IPS DF 4.7 (cell line): ENCODE measurements at regions not wholly inside any gene's neighbourhood (a gene's known extent, or its start where the extent isn't known, plus 50 kb on each side); places are given as distances from the start of the nearest gene placed in this dataset.
"Not testable (repeated sequence)": the region's sequence is repeated elsewhere in the genome, so short reads cannot be mapped to it uniquely, and the experiment has no call there.

Experiments
- DNase-seq: peaks from one replicate; pipeline ENCODE4 v3.0.0-alpha.2; 2013; ENCODE audit warnings: low spot score; ENCODE audit errors: extremely low read depth

DNA sequence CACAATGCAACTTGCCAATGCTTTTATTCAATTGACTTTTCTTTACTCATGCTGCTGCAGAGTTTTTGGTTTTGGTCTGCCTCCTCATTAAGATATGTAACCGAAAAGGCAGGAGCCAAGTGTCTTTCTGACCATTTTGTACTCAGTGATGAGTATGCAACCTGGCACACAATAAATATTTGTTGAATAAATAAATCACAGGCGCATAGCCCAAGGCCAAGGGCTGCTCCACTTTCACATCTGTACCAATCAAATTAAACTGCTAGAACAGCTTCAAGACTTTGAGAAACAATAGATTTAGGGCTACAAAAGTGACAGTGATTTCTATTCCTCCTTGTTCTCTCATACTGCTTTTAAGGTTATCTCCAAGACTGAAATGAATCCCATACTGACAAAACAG, 828.2 kb downstream of the RNF144A start:
- DNase-seq: no peak

DNA sequence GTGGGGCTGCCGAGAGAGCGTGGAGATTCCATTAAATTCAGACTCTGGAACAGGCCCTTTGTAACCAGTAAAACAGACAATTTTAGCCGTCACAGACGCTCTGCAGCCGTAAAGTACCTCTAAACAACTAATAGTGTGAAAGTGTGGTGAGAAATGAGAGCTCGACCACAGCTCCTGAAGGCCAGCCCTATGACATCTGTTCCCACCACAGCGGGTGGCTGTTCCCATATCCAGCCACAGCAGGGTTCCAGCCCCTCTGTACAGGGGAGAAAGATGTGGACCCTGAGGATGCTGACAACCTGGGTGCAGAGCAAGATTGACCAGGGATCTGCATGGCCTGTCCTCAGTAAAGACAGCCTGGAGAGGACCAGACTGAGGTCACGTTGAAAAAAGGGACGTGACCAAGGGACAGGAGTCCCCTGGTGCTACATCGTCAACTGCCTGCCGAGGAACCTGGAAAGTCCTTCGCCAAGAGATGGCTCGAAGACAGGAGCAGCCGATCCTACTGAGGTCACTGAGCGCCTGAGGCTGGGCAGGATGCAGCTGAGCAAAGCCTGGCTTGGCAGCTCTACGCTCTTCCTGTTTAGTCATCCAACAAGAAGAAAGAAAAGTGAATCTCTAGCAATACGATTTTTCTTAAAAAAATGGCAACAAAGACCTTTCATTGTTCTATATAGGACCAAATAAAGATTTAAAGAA, 831.7 kb downstream of the RNF144A start:
- no peak for DNase-seq

DNA sequence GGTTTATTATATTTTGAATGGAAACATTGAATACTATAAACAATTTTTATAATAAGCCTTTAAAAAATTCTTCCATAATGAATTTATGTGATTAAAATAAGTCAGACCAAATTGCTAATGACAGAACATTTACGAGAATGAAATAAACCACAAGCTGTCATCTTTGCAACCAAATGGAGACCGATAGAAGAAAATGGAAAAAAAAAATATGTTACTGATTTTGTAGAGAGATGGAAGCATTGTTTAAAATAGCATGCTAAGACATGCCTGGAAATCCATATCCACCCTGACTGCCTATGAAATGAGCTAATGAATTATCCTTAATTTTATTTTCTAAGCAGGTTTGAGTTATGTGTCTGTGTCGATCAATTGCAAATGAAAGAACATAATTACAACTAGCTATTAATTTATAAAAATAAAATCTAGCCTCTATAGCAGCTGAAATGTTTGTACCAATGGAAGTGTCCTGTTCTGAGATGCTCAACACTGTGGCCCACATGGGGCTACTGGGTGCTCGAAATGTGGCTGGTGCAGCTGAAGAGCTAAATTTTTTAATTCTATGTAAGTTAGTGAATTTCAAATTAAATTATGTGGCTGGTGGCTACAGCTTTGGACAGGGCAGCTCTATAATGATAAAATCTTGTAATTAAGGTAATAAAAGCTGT, 832.8 kb downstream of the RNF144A start:
- no peak for DNase-seq

DNA sequence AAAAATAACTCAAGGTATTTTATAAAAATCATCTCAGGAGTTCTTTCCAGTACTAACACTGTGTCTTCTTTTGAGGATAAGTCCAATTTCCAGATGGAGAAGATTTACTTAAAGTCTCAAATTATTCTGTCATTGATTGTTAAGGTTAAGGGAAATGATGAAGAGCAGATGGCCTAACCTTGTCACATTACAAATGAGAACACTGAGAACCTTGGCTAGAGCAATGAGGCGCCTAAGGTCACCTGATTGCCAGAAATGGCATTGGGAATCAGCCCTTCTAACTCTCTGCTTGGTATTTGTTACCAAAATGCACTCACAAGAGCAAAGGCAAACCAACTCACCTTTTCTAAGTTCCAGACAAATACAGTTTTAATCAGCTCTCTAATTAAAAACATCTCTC, 835.1 kb downstream of the RNF144A start:
- DNase-seq: no peak

DNA sequence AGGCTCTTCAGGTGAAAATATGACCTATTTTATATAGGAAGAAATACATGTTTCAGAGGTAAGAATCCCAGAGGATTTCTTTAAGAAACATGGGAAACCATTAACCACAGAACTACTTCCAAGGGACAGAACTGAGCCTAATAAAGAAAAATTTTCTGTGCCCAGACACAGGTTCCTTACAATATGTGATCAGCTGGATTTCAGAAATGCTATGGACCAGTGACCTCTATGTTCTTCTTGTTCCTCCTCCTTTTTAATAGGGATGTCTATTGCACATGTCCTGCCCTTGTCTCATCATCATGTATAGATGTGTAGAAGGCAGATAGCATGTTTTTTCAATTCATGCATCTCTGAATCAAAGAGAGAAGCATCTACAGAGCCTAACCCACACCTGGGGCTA, 836.6 kb downstream of the RNF144A start:
- no peak for DNase-seq

DNA sequence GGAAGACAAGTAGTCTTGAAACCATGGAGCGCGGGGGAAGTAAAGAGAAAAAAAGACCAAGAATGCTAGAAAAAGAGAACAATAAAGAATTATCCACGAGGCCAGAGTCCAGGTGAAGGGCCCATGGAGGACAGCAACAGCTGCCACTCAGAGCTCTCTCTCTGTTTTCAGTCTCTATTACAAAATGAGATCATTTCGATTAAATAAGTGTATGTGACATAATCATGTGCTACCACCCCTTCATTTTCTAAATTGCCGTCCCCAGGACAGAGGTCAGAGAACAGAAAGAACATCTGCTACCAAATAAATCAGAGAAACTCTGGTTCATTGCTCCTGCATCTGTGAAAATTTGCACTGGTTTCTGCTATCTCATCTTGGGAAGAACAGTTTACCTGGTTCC, 838.7 kb downstream of the RNF144A start:
- no peak for DNase-seq

DNA sequence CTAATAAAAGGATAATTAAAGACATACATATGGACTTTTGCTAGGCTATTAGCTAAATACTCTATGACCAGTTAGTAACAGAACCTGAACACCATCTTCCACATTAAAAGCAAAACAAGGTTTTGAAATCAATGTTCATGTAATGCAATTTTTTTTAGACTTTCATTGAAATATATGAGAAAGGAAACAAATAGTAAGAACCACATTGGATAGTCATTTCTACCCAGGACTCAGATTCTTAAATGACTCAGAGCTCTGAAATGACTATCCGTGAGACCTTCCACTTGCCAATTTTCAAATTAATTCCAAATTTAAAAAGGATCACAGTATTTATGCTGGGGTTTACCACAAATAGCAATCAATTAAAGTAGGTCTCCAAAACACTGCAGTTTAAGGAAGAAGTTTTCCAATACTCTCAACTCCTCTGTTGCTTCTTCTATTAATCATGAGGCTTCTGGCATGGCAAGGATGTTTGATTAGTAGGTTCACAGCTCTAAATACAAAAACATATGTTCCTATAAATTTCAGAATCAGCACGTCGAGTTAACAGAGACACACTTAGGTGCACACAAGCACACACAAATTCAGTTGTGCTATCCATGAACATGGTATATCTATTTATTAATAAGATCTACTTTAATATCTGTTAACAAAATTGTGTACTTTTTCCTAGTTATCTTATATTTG, 841.0 kb downstream of the RNF144A start:
- DNase-seq: no peak

DNA sequence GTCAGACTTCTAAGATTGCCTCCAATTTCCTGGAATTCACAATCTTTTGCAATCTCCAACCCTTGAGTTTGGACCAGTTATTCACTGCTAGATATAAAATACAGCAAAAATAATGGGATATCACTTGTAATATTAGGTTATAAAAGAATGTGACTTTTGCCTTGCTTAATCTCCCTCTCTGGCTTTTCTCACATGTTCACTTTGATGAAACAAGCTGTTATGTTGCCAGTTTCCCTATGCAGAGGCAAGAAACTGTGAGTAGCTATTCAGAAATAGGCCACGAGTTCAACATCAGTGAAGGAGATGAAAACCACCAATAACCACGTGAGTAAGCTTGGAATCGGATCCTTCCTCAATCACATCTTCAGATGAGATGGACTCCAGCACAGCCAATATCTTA, 842.7 kb downstream of the RNF144A start:
- no peak for DNase-seq

DNA sequence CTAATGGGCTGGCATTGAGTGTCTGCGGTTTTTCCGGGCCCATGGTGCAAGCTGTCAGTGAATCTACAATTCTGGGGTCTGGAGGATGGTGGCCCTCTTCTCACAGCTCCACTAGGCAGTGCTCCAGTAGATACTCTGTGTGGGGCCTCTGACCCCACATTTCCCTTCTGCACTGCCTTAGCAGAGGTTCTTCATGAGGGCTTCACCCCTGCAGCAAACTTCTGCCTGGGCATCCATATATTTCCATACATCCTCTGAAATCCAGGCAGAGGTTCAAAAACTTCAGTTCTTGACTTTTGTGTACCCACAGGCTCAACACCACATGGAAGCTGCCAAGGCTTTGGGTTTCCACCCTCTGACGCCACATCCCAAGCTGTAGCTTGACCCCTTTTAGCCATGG, 846.2 kb downstream of the RNF144A start:
- not testable (repeated sequence) for DNase-seq

DNA sequence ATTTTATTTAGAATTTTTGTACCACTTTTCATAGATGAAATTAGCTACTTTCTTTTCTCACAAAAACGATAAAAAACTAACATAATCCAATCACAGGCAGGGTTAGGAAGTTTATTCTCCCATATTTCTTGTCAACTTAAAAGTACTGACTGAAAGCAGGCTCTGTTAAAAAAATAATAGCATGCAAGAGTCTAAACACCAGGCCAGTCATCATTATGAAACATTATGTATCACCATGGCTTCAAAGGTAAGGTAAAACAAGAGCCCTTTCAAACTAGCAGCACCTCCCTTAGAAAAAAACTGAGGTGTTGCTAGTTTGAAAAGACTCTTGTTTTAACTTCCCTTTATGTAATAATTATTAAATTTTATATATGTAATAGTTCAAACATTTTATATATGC, 848.0 kb downstream of the RNF144A start:
- no peak for DNase-seq

DNA sequence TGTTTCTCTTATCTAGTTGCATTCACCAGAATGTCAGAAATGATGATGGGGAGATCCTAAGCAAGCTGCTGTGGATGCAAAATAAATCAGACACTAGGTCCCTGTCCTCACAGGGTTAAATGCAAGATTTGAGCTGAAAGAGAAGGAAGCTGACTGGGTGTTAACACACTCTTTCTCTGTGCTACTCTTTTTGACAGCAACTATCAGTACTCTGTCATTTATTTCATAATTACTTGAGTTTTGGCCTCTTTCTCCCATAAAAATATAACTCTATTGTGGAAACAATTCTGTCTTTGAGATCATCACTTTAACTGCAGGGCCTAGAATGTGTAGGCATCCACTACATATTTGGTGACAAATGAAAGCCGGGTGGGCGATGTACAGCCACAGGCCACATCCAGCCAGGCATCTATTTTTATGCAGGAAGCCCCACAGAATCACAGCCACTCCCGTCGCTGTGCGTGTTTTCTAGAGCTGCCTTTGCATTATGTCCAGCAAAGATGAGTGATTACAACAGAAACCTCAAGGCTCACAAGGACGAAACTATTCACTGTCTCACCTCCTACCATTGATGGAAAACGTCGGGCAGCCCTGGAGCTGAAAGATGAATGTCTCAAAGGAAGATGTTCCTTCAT, 849.0 kb downstream of the RNF144A start:
- DNase-seq: no peak

DNA sequence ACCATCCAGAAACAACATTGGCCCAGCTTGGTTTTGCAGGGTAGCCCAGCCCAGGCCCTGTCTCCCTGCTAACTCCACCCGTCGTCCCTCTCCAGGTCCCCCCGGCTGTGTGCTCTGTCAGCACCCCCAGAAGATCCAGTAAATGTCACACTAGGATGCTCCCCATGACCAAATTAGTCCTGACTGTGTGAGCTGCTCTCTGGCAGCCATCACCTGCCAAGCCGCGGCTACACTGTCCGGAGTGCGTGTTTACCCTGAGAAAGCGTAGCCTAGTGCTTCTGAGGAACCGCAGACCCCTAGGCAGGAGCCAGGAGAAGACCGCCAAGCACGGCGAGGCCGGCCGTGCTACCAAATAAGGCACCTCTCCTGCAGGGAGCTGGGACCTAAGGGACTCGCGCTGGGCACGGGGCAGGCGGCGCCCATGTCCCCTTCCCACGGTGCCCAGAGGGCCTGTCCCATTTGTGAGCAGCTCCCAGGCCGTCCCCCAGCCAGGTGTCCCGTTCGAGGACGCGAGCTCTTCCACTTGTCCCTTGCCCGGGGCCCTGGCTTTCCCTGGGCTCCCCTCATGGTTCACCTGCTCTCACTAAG, 849.9 kb downstream of the RNF144A start:
- no peak for DNase-seq

DNA sequence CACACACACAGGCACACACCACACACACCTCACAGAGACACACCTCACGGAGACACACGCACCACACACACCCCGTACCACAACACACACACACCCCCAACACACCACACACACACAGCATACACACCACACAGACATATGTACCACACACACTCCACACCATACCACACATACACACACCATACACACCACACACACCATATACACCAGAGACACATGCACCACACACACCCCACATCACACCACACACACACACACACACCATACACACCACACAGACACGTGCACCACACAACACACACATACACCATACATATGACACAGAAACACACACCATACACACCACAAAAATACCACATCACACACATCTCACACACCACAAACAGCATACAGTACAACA, 850.7 kb downstream of the RNF144A start:
- DNase-seq: no peak

DNA sequence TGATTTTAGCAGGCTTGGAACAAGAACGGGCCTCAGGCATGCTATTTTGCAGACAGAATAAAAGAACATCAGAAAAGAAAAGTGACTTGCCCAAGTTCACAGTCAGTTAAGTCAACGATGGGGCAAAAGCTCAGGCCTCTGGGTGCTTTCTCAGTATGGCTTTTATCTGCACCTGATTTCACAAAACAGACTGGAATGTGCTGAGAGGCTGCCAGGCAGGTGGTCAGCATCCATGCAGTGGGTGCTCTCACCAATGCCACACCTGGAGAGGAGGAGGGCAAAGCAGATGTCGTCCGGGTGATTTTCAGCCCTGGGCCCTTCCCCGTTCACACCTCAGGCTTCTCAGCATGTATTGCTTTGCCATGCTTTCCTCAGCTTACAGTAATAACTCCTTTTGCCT, 854.6 kb downstream of the RNF144A start:
- no peak for DNase-seq

DNA sequence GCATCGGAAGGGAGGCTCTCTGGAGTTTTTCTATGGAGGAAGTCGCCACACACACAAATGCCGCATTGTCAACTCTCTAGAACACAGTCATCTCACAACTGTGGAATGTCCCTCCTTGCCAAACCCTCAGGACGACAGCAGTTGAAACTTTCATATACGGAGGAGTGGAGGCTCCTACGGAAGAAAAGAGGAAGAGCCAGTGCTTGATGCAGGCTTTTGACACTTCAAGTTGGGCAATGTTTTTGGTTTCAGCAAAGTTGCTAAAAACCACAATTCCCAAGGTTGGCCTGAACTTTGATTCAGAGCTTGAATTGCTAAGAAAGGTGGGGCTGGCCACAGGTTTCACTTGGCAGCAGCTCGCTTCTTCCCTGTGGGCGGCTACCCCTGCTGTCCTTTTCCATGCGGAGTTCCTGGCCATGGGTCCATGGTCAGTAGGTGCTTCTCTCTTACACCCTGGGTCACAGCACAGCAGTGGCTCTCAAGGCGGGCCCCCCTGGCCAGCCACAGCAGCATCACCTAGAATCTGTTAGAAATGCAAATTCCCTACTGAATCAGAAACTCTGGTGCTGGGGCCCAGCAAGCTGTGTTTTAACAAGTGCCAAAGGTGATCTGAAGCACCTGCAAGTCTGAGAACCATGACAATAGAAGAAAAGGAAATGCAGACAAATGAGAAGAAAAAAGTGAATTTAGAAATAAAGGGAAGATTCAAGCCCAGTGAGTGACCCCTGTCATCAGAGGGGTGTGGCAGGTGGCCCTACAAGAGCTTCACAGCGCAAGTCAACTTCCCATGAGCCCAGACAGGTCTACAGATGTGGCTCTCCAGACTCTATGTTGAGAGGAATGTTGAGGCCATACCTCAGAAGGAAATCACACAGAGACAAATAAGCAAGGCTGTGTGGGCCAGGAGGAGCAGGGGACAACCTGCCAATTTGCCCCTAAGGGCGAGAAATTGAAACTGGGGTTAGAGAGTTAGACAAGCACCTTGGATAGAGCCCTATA, 856.4 kb downstream of the RNF144A start:
- DNase-seq: no peak

DNA sequence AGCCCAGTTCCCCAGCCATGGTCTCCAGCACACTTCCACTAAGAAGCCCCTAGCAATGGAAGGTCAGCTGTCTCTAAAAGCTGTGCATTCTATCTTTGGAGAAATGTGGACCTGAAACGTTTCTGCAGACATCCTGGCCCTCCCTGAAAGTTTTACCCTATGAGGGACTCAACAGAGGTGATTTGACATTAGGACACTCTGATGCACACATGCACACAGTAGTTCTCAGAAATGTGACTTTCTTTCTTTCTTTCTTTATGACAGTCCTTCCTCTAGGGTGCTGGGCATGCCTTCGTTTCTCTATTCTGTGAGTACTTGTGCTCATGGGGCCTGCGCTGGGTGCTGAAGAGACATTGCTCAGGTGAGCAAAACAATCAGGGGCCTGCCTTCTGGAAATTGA, 857.3 kb downstream of the RNF144A start:
- no peak for DNase-seq

DNA sequence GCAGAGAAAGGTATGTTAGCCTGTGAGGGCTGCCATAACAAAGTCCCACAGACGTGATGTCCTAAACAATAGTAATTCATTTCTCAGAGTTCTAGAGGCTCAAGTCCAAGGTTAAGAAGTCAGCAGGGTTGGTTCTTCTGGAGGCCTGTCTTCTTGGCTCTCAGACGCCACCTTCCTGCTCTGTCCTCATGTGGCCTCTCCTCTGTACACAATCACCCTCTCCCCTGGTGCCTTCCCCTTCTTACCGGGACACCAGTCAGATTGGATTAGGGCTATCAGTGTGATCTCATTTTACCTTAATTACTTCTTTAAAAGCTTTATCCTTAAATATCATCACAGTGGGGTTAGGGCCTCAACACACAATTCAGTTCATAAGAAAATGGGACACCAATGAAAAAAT, 860.5 kb downstream of the RNF144A start:
- DNase-seq: no peak

DNA sequence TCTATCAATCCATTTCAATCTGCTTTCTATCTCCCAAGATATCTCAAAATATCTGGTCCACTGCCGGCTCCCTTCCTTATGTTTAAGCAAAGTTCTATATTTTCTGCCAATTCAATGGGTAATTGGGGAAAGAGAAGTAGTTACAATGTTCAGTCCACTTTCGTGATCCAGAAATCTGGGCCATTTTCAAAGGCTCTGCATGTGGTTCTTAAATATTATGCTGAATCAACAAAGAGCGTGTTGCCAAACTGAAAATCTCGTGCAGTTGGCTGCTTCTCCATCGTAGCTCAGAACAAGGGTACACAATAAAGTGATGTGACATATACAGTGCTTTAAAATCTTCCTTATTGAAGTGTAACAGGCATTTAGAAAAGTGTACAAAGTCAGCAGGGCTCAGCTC, 863.1 kb downstream of the RNF144A start:
- no peak for DNase-seq

DNA sequence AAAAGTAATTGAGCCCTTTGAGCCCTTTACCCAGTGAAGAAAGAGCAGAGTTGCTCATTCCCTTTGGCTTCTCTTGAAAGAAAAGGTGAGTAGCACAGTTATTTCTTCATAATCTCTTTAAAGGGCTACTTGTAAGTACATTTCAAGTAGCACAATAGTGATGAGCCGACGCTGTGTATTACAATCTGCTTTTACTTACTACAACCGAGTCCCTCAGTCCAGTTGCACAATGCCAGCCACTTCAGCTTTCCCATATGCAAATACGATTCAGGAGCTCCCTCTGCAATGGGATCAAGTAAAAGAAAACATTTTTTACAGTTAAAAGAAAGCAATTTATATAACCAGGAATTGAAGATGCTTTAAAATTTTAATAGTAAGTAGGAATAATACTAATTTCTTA, 868.5 kb downstream of the RNF144A start:
- DNase-seq: no peak

DNA sequence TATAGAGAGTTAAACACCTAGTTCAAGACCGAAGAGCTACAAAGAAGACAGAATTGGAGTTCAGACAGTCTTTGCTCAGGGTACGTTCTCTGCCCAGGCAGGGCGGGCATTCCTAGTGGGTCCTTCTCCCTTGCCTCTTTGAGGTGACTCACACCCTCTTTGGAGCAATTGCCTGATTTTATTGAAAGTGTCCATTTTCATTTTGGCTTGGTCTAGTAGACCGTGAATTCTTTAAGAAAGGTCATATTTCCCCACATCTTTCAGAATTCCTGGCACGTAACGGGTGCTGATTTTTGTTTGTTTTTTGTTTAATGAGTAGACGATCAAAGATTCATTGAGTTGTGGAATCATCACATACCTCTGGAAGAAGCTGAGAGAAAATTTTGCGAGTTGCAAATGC, 871.5 kb downstream of the RNF144A start:
- DNase-seq: no peak
